ENCODE measurements at regions not wholly inside any gene's neighbourhood (a gene's known extent, or its start where the extent isn't known, plus 50 kb on each side); places are given as distances from the start of the nearest gene placed in this dataset.

- peaks cover 4% of the 10 kb centered on the region for H3K27me3 Mint-ChIP-seq (ENCODE audit: low read depth, poor library complexity)
- no peak for DNase-seq
- no peak overlapping the region for H3K4me3 Mint-ChIP-seq
- peaks cover 24% of the 10 kb centered on the region for H3K4me1 Mint-ChIP-seq
- TF ChIP-seq CTCF (IDR thresholded peaks at IDR 0.05) = no peak
- H3K9me3 Mint-ChIP-seq = no peaks in the 10 kb centered on the region
- H3K36me3 Mint-ChIP-seq (ENCODE audit: low read depth) = no peaks in the 10 kb centered on the region
- no peak overlapping the region for H3K27ac Mint-ChIP-seq
Observed at GRCh38 chr15:92519709-92520108, 126.0 kb downstream of the ST8SIA2 start.
